AG08395 (cell line): ENCODE measurements at regions not wholly inside any gene's neighbourhood (a gene's known extent, or its start where the extent isn't known, plus 50 kb on each side); places are given as distances from the start of the nearest gene placed in this dataset.

ENCODE experiments used
- DNase-seq: peaks from one replicate; pipeline ENCODE4 v3.0.0; 2012; ENCODE audit warnings: mixed read lengths, low spot score

GRCh38 chr6:134453792-134454510, 136.0 kb upstream of the SGK1 start:
- DNase-seq = no peak

DNA sequence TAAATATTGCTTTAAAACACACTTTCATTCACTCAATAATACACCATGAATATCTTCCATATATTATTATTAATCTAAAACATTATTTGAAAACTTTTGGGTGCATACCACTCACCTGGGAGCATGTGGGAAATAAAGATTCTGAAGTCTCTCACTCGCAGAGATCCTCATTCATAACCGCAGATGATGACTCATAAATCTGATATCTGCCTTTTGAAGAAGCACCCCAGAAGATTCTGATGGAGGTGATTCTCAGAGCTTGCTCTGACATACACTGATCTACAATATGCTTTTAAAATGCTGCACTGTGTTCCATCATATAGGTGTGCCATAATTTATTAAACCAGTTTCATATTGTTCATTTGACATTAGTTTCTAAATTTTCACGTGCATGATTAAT, 135.0 kb upstream of the SGK1 start:
- DNase-seq = no peak

GRCh38 chr6:134451529-134451928, 133.6 kb upstream of the SGK1 start:
- DNase-seq = no peak

- DNase-seq = no peak
Observed at GRCh38 chr6:134449781-134450180, 131.9 kb upstream of the SGK1 start.

- no peak for DNase-seq
Observed at GRCh38 chr6:134449004-134449403, 131.1 kb upstream of the SGK1 start.

DNA sequence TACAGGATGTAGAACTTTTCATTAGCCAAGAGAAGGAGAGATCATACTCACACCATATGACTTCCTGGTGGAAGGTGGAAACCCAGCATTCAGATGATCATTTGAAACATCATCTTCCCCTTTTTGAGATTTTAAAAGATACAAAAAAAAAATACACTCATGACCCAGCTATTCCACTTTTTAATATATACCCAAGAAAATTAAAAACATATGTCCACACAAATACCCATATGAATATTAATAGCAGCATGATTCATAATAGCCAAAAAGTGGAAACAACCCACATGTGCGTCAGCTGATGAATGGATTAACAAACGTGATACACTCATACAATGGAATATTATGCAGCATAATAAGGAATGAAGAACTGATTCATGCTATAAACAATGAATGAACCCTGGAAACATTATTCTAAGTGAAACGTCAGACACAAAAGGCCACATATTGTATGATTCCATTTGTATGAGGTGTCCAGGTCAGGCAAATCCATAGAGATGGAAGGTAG, 130.0 kb upstream of the SGK1 start:
- peak; percentile 58 for DNase-seq

DNA sequence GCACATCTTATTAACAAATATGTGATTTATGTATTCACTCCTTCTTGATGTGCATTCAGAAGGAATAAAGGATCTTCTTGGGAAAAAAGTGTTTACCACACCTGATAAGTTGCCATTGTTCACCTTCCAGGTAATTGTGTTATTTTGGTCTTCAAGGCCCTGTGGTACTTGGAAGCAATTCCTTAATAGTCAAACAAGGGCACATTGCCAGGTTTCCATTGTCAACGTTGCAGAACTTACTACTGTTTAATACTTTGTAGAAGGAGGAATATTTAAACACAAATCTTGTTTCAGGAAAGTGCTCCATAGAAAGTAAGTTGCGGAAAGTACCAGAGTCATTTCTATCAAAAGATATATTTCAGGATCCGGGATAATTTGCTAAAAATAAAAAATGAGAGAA, 129.5 kb upstream of the SGK1 start:
- no peak for DNase-seq

GRCh38 chr6:134446896-134447295, 129.0 kb upstream of the SGK1 start:
- DNase-seq = no peak

- peak; percentile 60 for DNase-seq
Observed at GRCh38 chr6:134446218-134446848, 128.4 kb upstream of the SGK1 start.

- DNase-seq = no peak
Observed at GRCh38 chr6:134443009-134443408, 125.1 kb upstream of the SGK1 start.

DNA sequence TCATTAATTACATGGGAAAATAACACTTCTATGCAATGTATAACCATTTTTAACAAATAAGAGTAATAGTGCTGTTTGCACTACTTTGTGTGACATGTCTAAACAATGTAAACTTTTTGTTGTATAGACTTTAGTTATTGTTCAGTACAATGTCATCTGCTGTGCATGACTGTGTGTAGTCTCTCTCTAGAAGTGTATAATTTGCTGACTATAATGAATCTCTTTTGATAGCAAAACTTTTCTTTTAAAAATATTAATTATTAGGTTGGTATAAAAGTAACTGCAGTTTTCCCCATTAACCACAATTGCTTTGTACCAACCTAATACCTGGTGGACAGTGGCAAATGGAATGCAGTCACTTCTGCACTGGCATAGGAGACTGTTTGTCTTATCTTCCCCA, 124.2 kb upstream of the SGK1 start:
- DNase-seq = no peak

- no peak for DNase-seq
Observed at GRCh38 chr6:134438837-134439236, 120.9 kb upstream of the SGK1 start.

GRCh38 chr6:134437376-134437775, 119.5 kb upstream of the SGK1 start:
- no peak for DNase-seq

DNA sequence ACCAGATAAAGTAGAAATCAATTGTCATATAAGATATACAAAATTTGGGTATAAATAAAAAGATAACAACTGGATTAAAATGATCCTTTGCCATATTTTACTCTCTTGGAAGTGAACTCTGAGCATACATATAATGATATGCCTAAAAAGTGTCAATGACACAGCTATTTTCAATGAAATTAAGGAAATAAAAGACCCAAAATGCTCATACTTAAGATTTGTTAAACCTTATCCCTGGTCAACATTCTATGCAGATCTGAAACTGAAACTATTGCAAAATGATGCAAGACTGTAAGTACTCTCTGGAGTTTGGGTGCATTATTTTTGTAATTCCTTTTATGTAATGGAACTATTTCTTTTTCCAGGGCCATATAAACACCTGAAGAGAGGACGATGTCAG, 119.0 kb upstream of the SGK1 start:
- DNase-seq = peak; percentile 21

- DNase-seq = peak; percentile 95
Observed at GRCh38 chr6:134436281-134436815, 118.4 kb upstream of the SGK1 start.

- no peak for DNase-seq
Observed at GRCh38 chr6:134435814-134436280, 117.9 kb upstream of the SGK1 start.

DNA sequence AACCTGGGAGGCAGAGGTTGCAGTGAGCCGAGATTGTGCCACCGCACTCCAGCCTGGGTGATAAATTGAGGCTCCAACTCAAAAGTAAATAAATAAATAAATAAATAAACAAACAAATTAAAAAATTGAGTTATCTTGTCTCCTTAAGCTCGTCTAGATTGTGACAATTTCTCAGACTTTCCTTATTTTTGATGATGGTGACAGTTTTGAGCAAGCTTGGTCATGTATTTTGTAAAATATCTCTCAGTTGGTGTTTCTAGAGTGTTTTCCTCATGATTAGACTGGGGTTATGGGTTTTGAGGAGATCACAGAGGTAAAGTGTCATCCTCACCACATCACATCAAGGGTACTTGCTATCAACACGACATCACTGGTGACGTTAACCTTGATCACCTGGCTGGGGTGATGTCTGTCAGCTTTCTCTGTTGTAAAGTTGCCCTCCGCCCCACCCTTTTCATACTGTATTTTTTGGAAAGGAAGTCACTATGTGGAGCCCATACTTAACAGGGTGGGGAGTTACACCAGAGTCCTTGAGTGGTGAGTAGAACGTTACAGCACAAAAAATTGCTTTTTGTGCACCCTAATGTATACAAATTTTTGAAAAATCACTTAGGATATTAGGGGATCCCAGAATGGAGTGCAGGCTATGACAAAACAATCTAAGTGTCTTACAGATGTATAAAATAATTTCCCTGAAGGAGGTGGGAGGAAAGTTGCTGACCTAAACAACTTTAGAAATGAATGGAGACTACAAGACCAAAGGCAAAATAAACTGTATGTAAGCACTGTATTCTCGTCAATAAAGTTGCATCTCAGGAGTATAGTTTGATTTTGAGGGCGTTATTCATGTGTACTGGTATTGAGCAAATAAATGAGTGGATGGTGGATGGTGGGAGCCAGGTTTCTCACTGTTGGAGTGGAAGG, 116.4 kb upstream of the SGK1 start:
- no peak for DNase-seq

DNA sequence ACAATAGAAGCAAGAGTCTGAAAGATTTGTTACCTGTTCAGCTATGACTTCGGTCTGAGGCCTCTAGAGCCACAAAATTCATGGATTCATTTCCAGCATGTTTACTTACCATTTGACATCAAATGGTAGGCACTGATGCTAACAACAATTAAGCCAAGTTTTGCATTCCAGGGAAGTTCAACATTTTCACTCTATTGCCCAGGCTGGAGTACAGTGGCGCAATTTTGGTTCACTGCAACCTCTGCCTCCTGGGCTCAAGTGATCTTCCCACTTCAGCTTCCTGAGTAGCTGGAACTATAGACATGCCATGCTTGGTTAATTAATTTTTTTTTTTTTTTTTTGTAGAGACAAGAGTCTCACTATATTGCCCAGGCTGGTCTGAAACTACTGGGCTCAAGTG, 114.1 kb upstream of the SGK1 start:
- DNase-seq = no peak

DNA sequence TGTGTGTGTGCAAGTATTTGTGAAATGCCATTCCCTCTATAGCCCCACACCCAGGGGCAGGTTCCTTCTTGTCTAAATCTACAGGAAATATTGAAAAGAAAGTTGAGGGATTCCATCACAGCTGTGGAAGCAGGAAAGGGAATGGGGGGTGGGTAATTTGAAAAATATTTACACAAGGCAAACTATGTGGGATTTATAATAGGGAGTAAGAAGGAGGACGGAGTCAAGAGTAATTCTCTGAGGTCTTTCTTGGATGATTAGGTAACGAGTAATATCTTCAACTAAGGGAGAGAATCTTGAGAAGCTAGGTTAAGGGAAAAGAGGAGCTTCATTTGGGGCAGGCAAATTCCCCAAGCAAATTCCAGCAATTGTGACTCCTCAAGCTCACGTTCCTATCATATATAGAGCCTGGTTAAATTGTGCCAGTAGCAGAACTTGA, 113.5 kb upstream of the SGK1 start:
- peak; percentile 20 for DNase-seq

GRCh38 chr6:134429861-134430380, 112.0 kb upstream of the SGK1 start:
- no peak for DNase-seq

DNA sequence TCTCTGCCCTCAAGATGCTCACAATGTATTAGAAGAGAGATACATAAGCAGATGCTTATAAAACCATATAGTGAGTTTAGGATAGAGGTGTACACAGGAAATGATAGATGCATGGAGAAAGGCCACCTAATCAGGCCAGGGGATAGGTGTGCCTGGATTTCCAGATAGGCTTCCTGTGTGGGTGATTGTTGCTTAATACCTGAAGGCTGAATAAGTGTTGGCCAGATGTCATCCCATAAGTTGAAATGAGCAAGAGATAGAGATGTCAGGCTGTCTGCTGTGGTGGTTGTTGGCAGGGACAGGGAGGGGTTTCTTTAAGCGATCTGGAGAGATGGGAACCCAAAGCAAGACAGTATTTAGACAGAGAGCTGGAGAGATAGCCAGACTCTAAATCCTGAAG, 109.8 kb upstream of the SGK1 start:
- no peak for DNase-seq

DNA sequence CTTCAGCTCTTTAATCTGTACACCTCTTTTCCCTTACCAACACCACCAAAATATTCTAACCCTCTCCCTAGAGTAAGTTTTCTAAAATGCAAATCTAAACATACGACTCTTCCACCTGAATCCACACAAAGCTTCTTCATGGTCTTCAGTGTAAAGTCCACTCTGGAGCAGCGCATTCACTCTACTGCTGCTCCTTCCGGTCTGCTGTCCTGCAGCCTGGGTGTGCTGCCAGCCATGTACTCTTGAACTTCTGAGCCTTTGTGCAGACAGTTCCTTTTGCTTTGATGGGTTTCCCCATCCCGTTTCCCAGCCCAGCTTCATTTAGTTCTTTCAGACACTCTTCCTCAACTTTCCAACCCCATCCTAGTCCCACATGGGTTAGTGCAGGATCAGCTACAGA, 108.7 kb upstream of the SGK1 start:
- DNase-seq = no peak
